WERI-Rb-1 (cell line): ENCODE measurements at regions not wholly inside any gene's neighbourhood (a gene's known extent, or its start where the extent isn't known, plus 50 kb on each side); places are given as distances from the start of the nearest gene placed in this dataset.

Experiments
- DNase-seq: peaks from one replicate; pipeline ENCODE4 v3.0.0-alpha.2; 2020
- H3K27ac ChIP-seq: fragments of 250-450 bp; sonication (Bioruptor Pico); 2 replicates; pipeline ENCODE4 v1.5.1; 2020; ENCODE audit warnings: mild to moderate bottlenecking, moderate library complexity
- H3K27me3 ChIP-seq: fragments of 250-450 bp; sonication (Bioruptor Pico); 2 replicates; pipeline ENCODE4 v1.5.1; 2021; ENCODE audit warnings: mild to moderate bottlenecking, low read depth, moderate library complexity; ENCODE audit not compliant: insufficient read depth, severe bottlenecking
- H3K36me3 ChIP-seq: fragments of 250-450 bp; sonication (Bioruptor Pico); 2 replicates; pipeline ENCODE4 v1.5.1; 2020; ENCODE audit warnings: mild to moderate bottlenecking, moderate library complexity
- H3K4me3 ChIP-seq: 2 replicates; pipeline ENCODE4 v1.5.1; 2011; ENCODE audit warnings: low read depth, mild to moderate bottlenecking, control low read depth, low read length
- H3K9me3 ChIP-seq: fragments of 250-450 bp; sonication (Bioruptor Pico); 2 replicates; pipeline ENCODE4 v1.5.1; 2021; ENCODE audit warnings: mild to moderate bottlenecking, moderate library complexity; ENCODE audit not compliant: severe bottlenecking
- CTCF ChIP-seq: IDR thresholded peaks from 2 replicates; pipeline ENCODE4 v1.5.1; 2011; ENCODE audit warnings: low read depth, mild to moderate bottlenecking, control low read depth, inconsistent platforms, low read length

GRCh38 chr1:239566074-239566473 lies 179.7 kb downstream of the CHRM3 start:
- DNase-seq = no peak
- H3K9me3 ChIP-seq = no peaks in the 10 kb centered on the region
- no peaks in the 10 kb centered on the region for H3K36me3 ChIP-seq
- H3K27ac ChIP-seq = no peak overlapping the region
- H3K27me3 ChIP-seq = no peaks in the 10 kb centered on the region
- TF ChIP-seq CTCF = no peak
- no peak overlapping the region for H3K4me3 ChIP-seq

- no peaks in the 10 kb centered on the region for H3K9me3 ChIP-seq
- H3K36me3 ChIP-seq = no peaks in the 10 kb centered on the region
- no peak overlapping the region for H3K4me3 ChIP-seq
- H3K27me3 ChIP-seq = no peaks in the 10 kb centered on the region
- DNase-seq = peak; percentile 15
- no peak for TF ChIP-seq CTCF
- no peak overlapping the region for H3K27ac ChIP-seq
These were observed 184.5 kb downstream of the CHRM3 start for GRCh38 chr1:239570878-239571277.

- no peak overlapping the region for H3K27ac ChIP-seq
- H3K9me3 ChIP-seq = no peaks in the 10 kb centered on the region
- no peaks in the 10 kb centered on the region for H3K27me3 ChIP-seq
- TF ChIP-seq CTCF = no peak
- no peak for DNase-seq
- no peak overlapping the region for H3K4me3 ChIP-seq
- H3K36me3 ChIP-seq = no peaks in the 10 kb centered on the region
These were observed 185.8 kb downstream of the CHRM3 start for GRCh38 chr1:239572183-239572582.

- Histone ChIP-seq H3K36me3 (no peaks in the 10 kb centered on the region), H3K27me3 (no peaks in the 10 kb centered on the region), H3K9me3 (no peaks in the 10 kb centered on the region), H3K27ac (no peak overlapping the region), H3K4me3 (no peak overlapping the region)
- no peak for TF ChIP-seq CTCF
- DNase-seq = no peak
These were observed 187.7 kb downstream of the CHRM3 start for GRCh38 chr1:239574112-239574511.

GRCh38 chr1:239575113-239575512 lies 188.7 kb downstream of the CHRM3 start:
- DNase-seq = no peak
- no peaks in the 10 kb centered on the region for H3K36me3 ChIP-seq
- no peaks in the 10 kb centered on the region for H3K27me3 ChIP-seq
- no peaks in the 10 kb centered on the region for H3K9me3 ChIP-seq
- TF ChIP-seq CTCF = no peak
- H3K27ac ChIP-seq = no peak overlapping the region
- H3K4me3 ChIP-seq = no peak overlapping the region

GRCh38 chr1:239583536-239583935 lies 197.2 kb downstream of the CHRM3 start:
- no peak for DNase-seq
- Histone ChIP-seq H3K4me3 (no peak overlapping the region), H3K36me3 (no peaks in the 10 kb centered on the region), H3K9me3 (no peaks in the 10 kb centered on the region), H3K27me3 (no peaks in the 10 kb centered on the region), H3K27ac (no peak overlapping the region)
- TF ChIP-seq CTCF = no peak
